ENCODE measurements at regions not wholly inside any gene's neighbourhood (a gene's known extent, or its start where the extent isn't known, plus 50 kb on each side); places are given as distances from the start of the nearest gene placed in this dataset.
A peak's percentile ranks its signal among the peaks of the same experiment; 100 is the strongest.
"Not testable (repeated sequence)": the region's sequence is repeated elsewhere in the genome, so short reads cannot be mapped to it uniquely, and the experiment has no call there.

DNA sequence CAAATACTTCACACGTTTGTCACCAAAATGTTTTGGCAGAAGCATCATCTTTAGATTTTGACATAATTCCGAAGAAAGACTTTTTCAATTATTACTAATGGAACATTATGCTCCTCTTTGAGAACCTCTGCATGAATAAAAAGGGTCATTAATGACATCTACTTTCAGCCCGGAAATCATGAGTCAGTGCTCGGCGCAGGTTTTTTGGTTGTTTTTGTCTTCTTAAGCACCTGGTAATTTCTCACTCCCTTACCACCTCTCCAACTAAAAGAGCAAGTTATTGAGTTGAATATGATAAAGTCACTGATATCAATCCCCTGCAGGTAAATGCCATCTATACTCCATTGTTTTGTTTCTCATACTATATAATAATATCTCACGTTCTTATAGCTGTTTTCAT is 113.0 kb upstream of the PBX1 start:
- no peak overlapping the region for H3K27ac ChIP-seq (ENCODE audit: low read depth, low read length, poor library complexity, severe bottlenecking)
- TF ChIP-seq, protein P1, sequence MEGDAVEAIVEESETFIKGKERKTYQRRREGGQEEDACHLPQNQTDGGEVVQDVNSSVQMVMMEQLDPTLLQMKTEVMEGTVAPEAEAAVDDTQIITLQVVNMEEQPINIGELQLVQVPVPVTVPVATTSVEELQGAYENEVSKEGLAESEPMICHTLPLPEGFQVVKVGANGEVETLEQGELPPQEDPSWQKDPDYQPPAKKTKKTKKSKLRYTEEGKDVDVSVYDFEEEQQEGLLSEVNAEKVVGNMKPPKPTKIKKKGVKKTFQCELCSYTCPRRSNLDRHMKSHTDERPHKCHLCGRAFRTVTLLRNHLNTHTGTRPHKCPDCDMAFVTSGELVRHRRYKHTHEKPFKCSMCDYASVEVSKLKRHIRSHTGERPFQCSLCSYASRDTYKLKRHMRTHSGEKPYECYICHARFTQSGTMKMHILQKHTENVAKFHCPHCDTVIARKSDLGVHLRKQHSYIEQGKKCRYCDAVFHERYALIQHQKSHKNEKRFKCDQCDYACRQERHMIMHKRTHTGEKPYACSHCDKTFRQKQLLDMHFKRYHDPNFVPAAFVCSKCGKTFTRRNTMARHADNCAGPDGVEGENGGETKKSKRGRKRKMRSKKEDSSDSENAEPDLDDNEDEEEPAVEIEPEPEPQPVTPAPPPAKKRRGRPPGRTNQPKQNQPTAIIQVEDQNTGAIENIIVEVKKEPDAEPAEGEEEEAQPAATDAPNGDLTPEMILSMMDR (conservative IDR thresholded peaks at IDR 0.05; ENCODE audit: low read depth, low read length) = no peak
- TF ChIP-seq EZH2 (IDR thresholded peaks at IDR 0.05; ENCODE audit: borderline replicate concordance, low read depth, low read length, poor library complexity, severe bottlenecking) = no peak
- H3K4me1 ChIP-seq (ENCODE audit: insufficient read depth, low read length, poor library complexity, severe bottlenecking) = no peaks in the 10 kb centered on the region
- no TSS peak for BruUV-seq (replicated peaks)
- ChIA-PET CTCF (no interaction called here), POLR2A (ENCODE audit: low non-redundant PET) (no interaction called here)
- no peak overlapping the region for H3K4me3 ChIP-seq (ENCODE audit: low read depth, low read length, poor library complexity, severe bottlenecking)
- no peaks in the 10 kb centered on the region for H3K36me3 ChIP-seq (ENCODE audit: insufficient read depth, low read length, poor library complexity, severe bottlenecking)
- H3K27me3 ChIP-seq (replicated peaks; ENCODE audit: insufficient read depth, low read depth, low read length, poor library complexity) = no peaks in the 10 kb centered on the region
- intact Hi-C loops (cut with micrococcal nuclease; ENCODE audit: unreplicated experiment) = no loop called here
- no peak for DNase-seq (ENCODE audit: low spot score)
- no peaks in the 10 kb centered on the region for H3K9me3 ChIP-seq (ENCODE audit: low read depth, low read length, poor library complexity, severe bottlenecking)

DNA sequence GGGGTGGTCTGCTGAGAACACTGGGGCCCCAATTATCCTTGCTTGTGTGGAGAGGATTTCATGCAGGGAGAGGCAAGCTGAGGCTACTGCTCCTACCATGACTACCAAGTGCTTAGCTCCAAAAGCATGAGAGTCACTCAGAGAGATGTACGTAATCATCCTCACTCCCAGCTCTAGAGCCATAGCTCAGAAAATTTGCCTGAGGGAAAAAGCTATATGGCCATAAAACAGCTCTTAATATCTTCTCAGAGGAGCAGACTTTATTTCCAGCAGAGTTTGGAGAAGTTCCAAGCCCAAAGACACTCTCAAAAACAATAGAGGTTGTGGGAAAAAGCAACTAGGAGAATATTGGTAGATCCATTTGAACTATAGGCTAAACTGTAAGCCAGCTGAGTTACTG is 106.4 kb upstream of the PBX1 start:
- no peak for TF ChIP-seq EZH2 (IDR thresholded peaks at IDR 0.05; ENCODE audit: borderline replicate concordance, low read depth, low read length, poor library complexity, severe bottlenecking)
- TF ChIP-seq, protein P1 (conservative IDR thresholded peaks at IDR 0.05; ENCODE audit: low read depth, low read length) = no peak
- Histone ChIP-seq H3K36me3 (ENCODE audit: insufficient read depth, low read length, poor library complexity, severe bottlenecking) (no peaks in the 10 kb centered on the region), H3K4me3 (ENCODE audit: low read depth, low read length, poor library complexity, severe bottlenecking) (no peak overlapping the region), H3K4me1 (ENCODE audit: insufficient read depth, low read length, poor library complexity, severe bottlenecking) (no peaks in the 10 kb centered on the region), H3K27ac (ENCODE audit: low read depth, low read length, poor library complexity, severe bottlenecking) (no peak overlapping the region), H3K27me3 (replicated peaks; ENCODE audit: insufficient read depth, low read depth, low read length, poor library complexity) (no peaks in the 10 kb centered on the region), H3K9me3 (ENCODE audit: low read depth, low read length, poor library complexity, severe bottlenecking) (peaks cover 5% of the 10 kb centered on the region)
- POLR2A ChIA-PET (ENCODE audit: low non-redundant PET) = interaction anchor here (0.6 kb wide), 1 partner anchor 16 kb away, joined by 6 read pairs; no protein-coding TSS in a partner anchor
- peak; percentile 43 for DNase-seq (ENCODE audit: low spot score)
- intact Hi-C loops (cut with micrococcal nuclease; ENCODE audit: unreplicated experiment) = no loop called here
- CTCF ChIA-PET = interaction anchor here (0.5 kb wide), 1 partner anchor 32 kb away, joined by 3 read pairs; no protein-coding TSS in a partner anchor
- no TSS peak for BruUV-seq (replicated peaks)

DNA sequence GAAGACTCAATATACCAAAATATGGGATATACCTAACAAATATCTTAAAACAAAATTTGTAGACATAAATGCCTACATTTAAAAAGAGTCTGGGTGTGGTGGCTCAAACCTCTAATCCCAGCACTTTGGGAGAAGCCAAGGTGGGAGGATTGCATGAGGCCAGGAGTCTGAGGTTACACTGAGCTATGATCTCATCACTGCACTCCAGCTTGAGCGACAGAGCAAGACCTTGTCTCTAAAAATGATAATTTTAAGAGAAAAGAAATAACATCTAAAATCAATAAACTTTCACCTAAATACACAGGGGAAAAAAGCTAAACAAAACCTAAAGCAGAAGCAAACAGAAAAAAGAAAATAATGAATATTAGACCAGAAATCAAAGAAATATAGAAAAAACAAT is 102.7 kb upstream of the PBX1 start:
- H3K4me3 ChIP-seq (ENCODE audit: low read depth, low read length, poor library complexity, severe bottlenecking) = no peak overlapping the region
- TF ChIP-seq, protein P1 (conservative IDR thresholded peaks at IDR 0.05; ENCODE audit: low read depth, low read length) = no peak
- TF ChIP-seq EZH2 (IDR thresholded peaks at IDR 0.05; ENCODE audit: borderline replicate concordance, low read depth, low read length, poor library complexity, severe bottlenecking) = no peak
- H3K9me3 ChIP-seq (ENCODE audit: low read depth, low read length, poor library complexity, severe bottlenecking) = peaks cover 5% of the 10 kb centered on the region
- no peak overlapping the region for H3K27ac ChIP-seq (ENCODE audit: low read depth, low read length, poor library complexity, severe bottlenecking)
- intact Hi-C loops (cut with micrococcal nuclease; ENCODE audit: unreplicated experiment) = no loop called here
- no TSS peak for BruUV-seq (replicated peaks)
- H3K4me1 ChIP-seq (ENCODE audit: insufficient read depth, low read length, poor library complexity, severe bottlenecking) = no peaks in the 10 kb centered on the region
- ChIA-PET POLR2A (ENCODE audit: low non-redundant PET) (no interaction called here), CTCF (no interaction called here)
- no peaks in the 10 kb centered on the region for H3K36me3 ChIP-seq (ENCODE audit: insufficient read depth, low read length, poor library complexity, severe bottlenecking)
- DNase-seq (ENCODE audit: low spot score) = no peak
- H3K27me3 ChIP-seq (replicated peaks; ENCODE audit: insufficient read depth, low read depth, low read length, poor library complexity) = no peaks in the 10 kb centered on the region

DNA sequence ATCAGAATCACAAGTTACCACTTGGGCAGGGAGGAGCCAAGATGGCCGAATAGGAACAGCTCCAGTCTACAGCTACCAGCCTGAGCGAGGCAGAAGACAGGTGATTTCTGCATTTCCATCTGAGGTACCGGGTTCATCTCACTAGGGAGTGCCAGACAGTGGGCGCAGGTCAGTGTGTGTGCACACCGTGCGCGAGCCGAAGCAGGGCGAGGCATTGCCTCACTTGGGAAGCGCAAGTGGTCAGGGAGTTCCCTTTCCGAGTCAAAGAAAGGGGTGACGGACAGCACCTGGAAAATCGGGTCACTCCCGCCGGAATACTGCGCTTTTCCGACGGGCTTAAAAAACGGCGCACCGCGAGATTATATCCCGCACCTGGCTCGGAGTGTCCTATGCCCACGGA is 99.8 kb upstream of the PBX1 start:
- intact Hi-C loops (cut with micrococcal nuclease; ENCODE audit: unreplicated experiment); H3K27me3 ChIP-seq (replicated peaks; ENCODE audit: insufficient read depth, low read depth, low read length, poor library complexity); BruUV-seq (replicated peaks); H3K4me1 ChIP-seq (ENCODE audit: insufficient read depth, low read length, poor library complexity, severe bottlenecking); H3K27ac ChIP-seq (ENCODE audit: low read depth, low read length, poor library complexity, severe bottlenecking); H3K4me3 ChIP-seq (ENCODE audit: low read depth, low read length, poor library complexity, severe bottlenecking); POLR2A ChIA-PET (ENCODE audit: low non-redundant PET); H3K9me3 ChIP-seq (ENCODE audit: low read depth, low read length, poor library complexity, severe bottlenecking); DNase-seq (ENCODE audit: low spot score); H3K36me3 ChIP-seq (ENCODE audit: insufficient read depth, low read length, poor library complexity, severe bottlenecking); CTCF ChIA-PET: not testable (repeated sequence)
